H9 (cell line): ENCODE measurements at regions not wholly inside any gene's neighbourhood (a gene's known extent, or its start where the extent isn't known, plus 50 kb on each side); places are given as distances from the start of the nearest gene placed in this dataset.

Experiments
- DNase-seq: peaks from one replicate; pipeline ENCODE4 v3.0.0-alpha.2; 2017
- H2AFZ ChIP-seq: one replicate; pipeline ENCODE4 v1.6.1; 2013; ENCODE audit warnings: mild to moderate bottlenecking, low read length, control low read depth, moderate library complexity
- H2AK5ac ChIP-seq: 2 replicates; pipeline ENCODE4 v1.6.1; 2013; ENCODE audit warnings: low read length, control low read depth, mixed read lengths; ENCODE audit not compliant: insufficient read length
- H2BK120ac ChIP-seq: one replicate; pipeline ENCODE4 v1.6.1; 2013; ENCODE audit warnings: low read depth, mild to moderate bottlenecking, low read length, control low read depth, inconsistent platforms; ENCODE audit not compliant: poor library complexity, severe bottlenecking
- H2BK12ac ChIP-seq: 2 replicates; pipeline ENCODE4 v1.6.1; 2013; ENCODE audit warnings: low read length, control low read depth, mixed read lengths, low read depth; ENCODE audit not compliant: insufficient read length
- H2BK15ac ChIP-seq: 2 replicates; pipeline ENCODE4 v1.6.1; 2013; ENCODE audit warnings: low read depth, low read length, control low read depth
- H2BK20ac ChIP-seq: one replicate; pipeline ENCODE4 v1.6.1; 2013; ENCODE audit warnings: low read depth, mild to moderate bottlenecking, low read length, control low read depth, inconsistent platforms; ENCODE audit not compliant: poor library complexity, severe bottlenecking
- H2BK5ac ChIP-seq: 2 replicates; pipeline ENCODE4 v1.6.1; 2013; ENCODE audit warnings: low read length, control low read depth, mixed read lengths; ENCODE audit not compliant: insufficient read length
- H3K14ac ChIP-seq: 2 replicates; pipeline ENCODE4 v1.6.1; 2013; ENCODE audit warnings: low read length, control low read depth; ENCODE audit not compliant: insufficient read depth
- H3K18ac ChIP-seq: 2 replicates; pipeline ENCODE4 v1.6.1; 2013; ENCODE audit warnings: low read depth, mild to moderate bottlenecking, mixed read lengths, low read length, control low read depth; ENCODE audit not compliant: insufficient read length
- H3K23ac ChIP-seq: 2 replicates; pipeline ENCODE4 v1.6.1; 2013; ENCODE audit warnings: low read length, control low read depth, mixed read lengths, low read depth; ENCODE audit not compliant: insufficient read length
- H3K23me2 ChIP-seq: 2 replicates; pipeline ENCODE4 v1.6.1; 2013; ENCODE audit warnings: low read depth, mild to moderate bottlenecking, mixed read lengths, low read length, control low read depth; ENCODE audit not compliant: insufficient read length, poor library complexity, severe bottlenecking
- H3K27ac ChIP-seq: 2 replicates; pipeline ENCODE4 v1.5.1; 2013; ENCODE audit warnings: low read length, control low read depth, mixed read lengths, low read depth; ENCODE audit not compliant: insufficient read length
- H3K27me3 ChIP-seq: 2 replicates; pipeline ENCODE4 v1.6.1; 2013; ENCODE audit warnings: low read length, control low read depth, inconsistent platforms; ENCODE audit not compliant: insufficient read depth
- H3K4ac ChIP-seq: 2 replicates; pipeline ENCODE4 v1.6.1; 2013; ENCODE audit warnings: low read depth, mild to moderate bottlenecking, control low read depth, inconsistent platforms, low read length, moderate library complexity
- H3K4me1 ChIP-seq: 2 replicates; pipeline ENCODE4 v1.6.1; 2013; ENCODE audit warnings: low read length, control low read depth, inconsistent platforms; ENCODE audit not compliant: insufficient read depth
- H3K4me2 ChIP-seq: 2 replicates; pipeline ENCODE4 v1.6.1; 2013; ENCODE audit warnings: low read length, control low read depth, mixed read lengths; ENCODE audit not compliant: insufficient read length, insufficient read depth
- H3K56ac ChIP-seq: 2 replicates; pipeline ENCODE4 v1.6.1; 2013; ENCODE audit warnings: low read depth, mild to moderate bottlenecking, mixed read lengths, low read length, control low read depth; ENCODE audit not compliant: insufficient read length
- H3K79me1 ChIP-seq: 2 replicates; pipeline ENCODE4 v1.6.1; 2013; ENCODE audit warnings: low read depth, mild to moderate bottlenecking, moderate library complexity, low read length, control low read depth, inconsistent platforms; ENCODE audit not compliant: insufficient read depth, poor library complexity, severe bottlenecking
- H3K79me2 ChIP-seq: 2 replicates; pipeline ENCODE4 v1.6.1; 2013; ENCODE audit warnings: low read length, control low read depth, inconsistent platforms; ENCODE audit not compliant: insufficient read depth
- H3K9ac ChIP-seq: 2 replicates; pipeline ENCODE4 v1.6.1; 2013; ENCODE audit warnings: low read length, control low read depth, mixed read lengths; ENCODE audit not compliant: insufficient read length; ENCODE audit errors: extremely low read depth
- H3K9me3 ChIP-seq: one replicate; pipeline ENCODE4 v1.6.1; 2013; ENCODE audit warnings: low read depth, low read length, inconsistent platforms; ENCODE audit not compliant: control insufficient read depth
- H3T11ph ChIP-seq: one replicate; pipeline ENCODE4 v1.6.1; 2013; ENCODE audit warnings: mild to moderate bottlenecking, low read length, control low read depth, inconsistent platforms
- H4K20me1 ChIP-seq: one replicate; pipeline ENCODE4 v1.6.1; 2013; ENCODE audit not compliant: control insufficient read depth, insufficient read length, insufficient read depth
- H4K5ac ChIP-seq: 2 replicates; pipeline ENCODE4 v1.6.1; 2013; ENCODE audit warnings: low read depth, mild to moderate bottlenecking, mixed read lengths, low read length, control low read depth; ENCODE audit not compliant: insufficient read length
- H4K8ac ChIP-seq: replicated peaks from 2 replicates; pipeline ENCODE4 v1.6.1; 2013; ENCODE audit warnings: low read length, control low read depth, mixed read lengths, low read depth; ENCODE audit not compliant: insufficient read length
- H4K91ac ChIP-seq: 2 replicates; pipeline ENCODE4 v1.6.1; 2013; ENCODE audit warnings: low read depth, mild to moderate bottlenecking, moderate library complexity, mixed read lengths, low read length, control low read depth; ENCODE audit not compliant: insufficient read length
- H3K27ac Mint-ChIP-seq, 3 experiments: 2 replicates in 2 of 3; 3 replicates in 1 of 3; pipeline ENCODE4 v1.8.0; 2020 to 2021; ENCODE audit warnings: mixed read lengths in 3 of 3, mild to moderate bottlenecking in 1 of 3, moderate library complexity in 1 of 3
- H3K27me3 Mint-ChIP-seq: 2 replicates; pipeline ENCODE4 v1.8.0; 2021; ENCODE audit warnings: low read depth, mild to moderate bottlenecking, moderate library complexity, mixed read lengths
- H3K36me3 Mint-ChIP-seq, 3 experiments: 2 replicates in 2 of 3; 3 replicates in 1 of 3; pipeline ENCODE4 v1.8.0; 2020 to 2021; ENCODE audit warnings: low read depth in 3 of 3, mixed read lengths in 3 of 3; ENCODE audit not compliant: insufficient read depth in 1 of 3
- H3K4me1 Mint-ChIP-seq, 2 experiments: 2 replicates each; pipeline ENCODE4 v1.8.0; 2020; ENCODE audit warnings: mixed read lengths in 2 of 2
- H3K4me3 Mint-ChIP-seq, 2 experiments: 2 replicates in 1 of 2; 3 replicates in 1 of 2; pipeline ENCODE4 v1.8.0; 2020 to 2021; ENCODE audit warnings: mild to moderate bottlenecking in 2 of 2, mixed read lengths in 2 of 2, moderate library complexity in 1 of 2
- H3K9me3 Mint-ChIP-seq, 2 experiments: 2 replicates in 1 of 2; 3 replicates in 1 of 2; pipeline ENCODE4 v1.8.0; 2020; ENCODE audit warnings: mild to moderate bottlenecking in 2 of 2, mixed read lengths in 2 of 2, moderate library complexity in 1 of 2
- WGBS: extraction: QIAGEN DNeasy Blood & Tissue Kit; methylation state at CpG from one replicate; pipeline ENCODE4 v1.1.7; 2013; ENCODE audit warnings: missing lambda C conversion rate, low lambda C conversion rate, mixed read lengths; ENCODE audit not compliant: insufficient read length; ENCODE audit errors: extremely low coverage; 5-methylcytosine and 5-hydroxymethylcytosine counted together
- TF ChIP-seq, protein P1 (sequence below): fragments of 200-600 bp; sonication (generic); conservative IDR thresholded peaks from 3 replicates; pipeline ENCODE4 v1.8.0; 2021; ENCODE audit warnings: antibody characterized with exemption, mild to moderate bottlenecking

DNA sequence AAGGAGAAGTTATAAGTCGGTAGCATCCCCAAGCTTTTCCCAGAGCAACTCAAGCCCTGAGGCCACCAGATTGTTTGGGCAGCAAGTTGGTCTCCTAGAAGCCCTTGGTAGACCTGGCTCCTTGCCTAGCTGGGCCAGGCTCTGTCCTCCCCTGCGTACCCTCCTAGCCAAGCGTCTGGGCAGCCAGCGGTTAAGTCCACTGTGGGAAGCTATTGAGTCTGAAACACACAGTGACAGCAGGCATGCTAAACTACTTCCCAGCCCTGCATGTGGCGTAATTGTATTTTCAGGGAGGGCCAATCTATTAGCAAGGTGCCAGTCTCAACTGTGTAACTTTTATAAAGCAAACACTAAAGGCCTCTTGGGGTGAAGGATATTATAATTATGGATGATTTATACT lies 419.1 kb upstream of the RBFOX1 start:
- no peak overlapping the region for H2BK120ac ChIP-seq
- H3T11ph ChIP-seq, result no peak overlapping the region
- H2BK15ac ChIP-seq, result no peak overlapping the region
- H4K5ac ChIP-seq, result no peak overlapping the region
- peaks cover 0 to under 1% of the 10 kb centered on the region in 2 experiments; a peak in 2 of 4 replicates for H3K4me1 Mint-ChIP-seq
- H4K8ac ChIP-seq, result no peak overlapping the region
- no peak for DNase-seq
- H4K91ac ChIP-seq, result no peak overlapping the region
- H2AFZ ChIP-seq, result no peak overlapping the region
- no peak overlapping the region for H3K56ac ChIP-seq
- H2BK12ac ChIP-seq, result no peak overlapping the region
- no peaks in the 10 kb centered on the region for H3K4me1 ChIP-seq
- no peak overlapping the region for H2AK5ac ChIP-seq
- H3K4me2 ChIP-seq, result no peak overlapping the region
- no peak overlapping the region for H2BK20ac ChIP-seq
- no CpG with 5 or more reads among the region's 5 CpGs for WGBS
- H3K18ac ChIP-seq, result no peak overlapping the region
- H3K4ac ChIP-seq, result no peak overlapping the region
- H4K20me1 ChIP-seq, result no peaks in the 10 kb centered on the region
- no peaks in the 10 kb centered on the region for H3K23me2 ChIP-seq
- H3K27ac ChIP-seq, result no peak overlapping the region
- no peak overlapping the region for H3K4me3 Mint-ChIP-seq
- H3K36me3 Mint-ChIP-seq, result no peaks in the 10 kb centered on the region
- H3K23ac ChIP-seq, result no peak overlapping the region
- H3K79me2 ChIP-seq, result no peaks in the 10 kb centered on the region
- no peaks in the 10 kb centered on the region for H3K79me1 ChIP-seq
- no peaks in the 10 kb centered on the region for H3K9me3 ChIP-seq
- no peak overlapping the region for H3K9ac ChIP-seq
- H3K27ac Mint-ChIP-seq, result no peak overlapping the region
- no peaks in the 10 kb centered on the region for H3K27me3 ChIP-seq
- H3K27me3 Mint-ChIP-seq, result peaks cover 20% of the 10 kb centered on the region
- no peak overlapping the region for H2BK5ac ChIP-seq
- TF ChIP-seq, protein P1, sequence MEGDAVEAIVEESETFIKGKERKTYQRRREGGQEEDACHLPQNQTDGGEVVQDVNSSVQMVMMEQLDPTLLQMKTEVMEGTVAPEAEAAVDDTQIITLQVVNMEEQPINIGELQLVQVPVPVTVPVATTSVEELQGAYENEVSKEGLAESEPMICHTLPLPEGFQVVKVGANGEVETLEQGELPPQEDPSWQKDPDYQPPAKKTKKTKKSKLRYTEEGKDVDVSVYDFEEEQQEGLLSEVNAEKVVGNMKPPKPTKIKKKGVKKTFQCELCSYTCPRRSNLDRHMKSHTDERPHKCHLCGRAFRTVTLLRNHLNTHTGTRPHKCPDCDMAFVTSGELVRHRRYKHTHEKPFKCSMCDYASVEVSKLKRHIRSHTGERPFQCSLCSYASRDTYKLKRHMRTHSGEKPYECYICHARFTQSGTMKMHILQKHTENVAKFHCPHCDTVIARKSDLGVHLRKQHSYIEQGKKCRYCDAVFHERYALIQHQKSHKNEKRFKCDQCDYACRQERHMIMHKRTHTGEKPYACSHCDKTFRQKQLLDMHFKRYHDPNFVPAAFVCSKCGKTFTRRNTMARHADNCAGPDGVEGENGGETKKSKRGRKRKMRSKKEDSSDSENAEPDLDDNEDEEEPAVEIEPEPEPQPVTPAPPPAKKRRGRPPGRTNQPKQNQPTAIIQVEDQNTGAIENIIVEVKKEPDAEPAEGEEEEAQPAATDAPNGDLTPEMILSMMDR, result no peak
- no peak overlapping the region for H3K14ac ChIP-seq
- no peaks in the 10 kb centered on the region for H3K9me3 Mint-ChIP-seq
